HEK293T (cell line): ENCODE measurements at regions not wholly inside any gene's neighbourhood (a gene's known extent, or its start where the extent isn't known, plus 50 kb on each side); places are given as distances from the start of the nearest gene placed in this dataset.

Source experiments
- ELF4 ChIP-seq: fragments of 450-650 bp; IDR thresholded peaks from 2 replicates; pipeline ENCODE4 v1.6.1; 2017; ENCODE audit warnings: antibody characterized with exemption
- FOXM1 ChIP-seq: fragments of 450-650 bp; IDR thresholded peaks from 2 replicates; pipeline ENCODE4 v1.6.1; 2017; ENCODE audit warnings: mild to moderate bottlenecking, borderline replicate concordance
- SUZ12 ChIP-seq: fragments of 450-650 bp; IDR thresholded peaks from 2 replicates; pipeline ENCODE4 v1.6.1; 2016; ENCODE audit warnings: mild to moderate bottlenecking

DNA sequence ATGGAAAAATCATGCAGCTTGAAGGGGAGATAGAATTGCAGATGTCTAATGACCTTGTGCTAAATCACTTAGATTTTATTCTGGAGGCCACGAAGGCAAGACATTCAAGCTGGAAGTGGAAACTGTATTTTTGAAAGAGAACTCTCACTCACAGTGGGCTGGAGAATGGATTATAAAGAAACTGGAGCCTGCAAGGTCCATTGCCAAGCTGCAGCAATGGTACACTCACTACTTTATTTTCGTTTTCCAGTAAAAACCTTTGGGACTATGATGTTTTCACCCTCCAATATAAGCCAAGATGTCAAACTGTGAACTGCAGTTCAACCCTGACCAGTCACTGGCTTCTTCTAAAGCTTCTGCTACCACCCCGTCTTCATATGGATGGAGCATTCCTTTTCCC, 62.0 kb downstream of the SKIDA1 start:
- TF ChIP-seq FOXM1 (no peak), SUZ12 (no peak), ELF4 (no peak)
